ENCODE measurements at regions not wholly inside any gene's neighbourhood (a gene's known extent, or its start where the extent isn't known, plus 50 kb on each side); places are given as distances from the start of the nearest gene placed in this dataset.

DNA sequence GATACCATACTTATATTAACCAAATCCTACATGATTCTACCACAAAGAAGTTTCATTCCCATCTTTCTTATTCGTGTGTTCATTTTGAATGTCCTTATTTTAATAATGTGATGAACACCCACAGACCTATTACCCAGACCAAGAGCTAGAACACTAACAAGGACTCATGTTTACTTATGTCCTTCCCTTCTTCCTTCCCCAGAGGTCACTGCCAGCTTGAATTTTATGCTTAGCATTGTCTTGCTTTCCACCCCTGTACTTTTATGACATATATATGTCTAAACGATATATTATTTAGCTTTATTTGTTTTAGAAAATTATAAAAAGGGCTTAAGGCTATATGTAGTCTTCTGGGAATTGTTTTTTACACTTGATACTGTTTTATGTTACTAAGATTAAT is 238.6 kb downstream of the LRIG3 start:
- Histone ChIP-seq H3K9me3 (ENCODE audit: low read length) (no peaks in the 10 kb centered on the region; the same call in 1 of the 2 replicates), H3K27me3 (ENCODE audit: insufficient read depth, low read length) (no peaks in the 10 kb centered on the region)
- TF ChIP-seq EZH2 (IDR thresholded peaks at IDR 0.05; ENCODE audit: borderline replicate concordance, low read length) (no peak), CTCF (IDR thresholded peaks at IDR 0.05; ENCODE audit: low read length) (no peak)

GRCh38 chr12:58695263-58695662 is 225.0 kb downstream of the LRIG3 start:
- Histone ChIP-seq H3K4me2 (ENCODE audit: low read length) (no peak overlapping the region), H3F3A (ENCODE audit: insufficient read depth, low read length) (no peaks in the 10 kb centered on the region), H3K9me2 (ENCODE audit: low read depth, low read length) (no peaks in the 10 kb centered on the region), H4K20me1 (ENCODE audit: insufficient read depth, low read length) (no peaks in the 10 kb centered on the region), H3K9me3 (ENCODE audit: low read length) (no peaks in the 10 kb centered on the region), H3K4me1 (ENCODE audit: insufficient read depth, low read length, severe bottlenecking) (no peaks in the 10 kb centered on the region), H3K9ac (ENCODE audit: low read length) (no peak overlapping the region), H3K27me3 (ENCODE audit: insufficient read depth, low read length) (no peaks in the 10 kb centered on the region), H3K4me3 (ENCODE audit: low read depth, low read length, poor library complexity, severe bottlenecking) (no peak overlapping the region), H2AFZ (ENCODE audit: low read length) (no peak overlapping the region), H3K36me3 (ENCODE audit: insufficient read depth, low read length) (no peaks in the 10 kb centered on the region), H3K27ac (ENCODE audit: low read depth, low read length, poor library complexity, severe bottlenecking) (no peak overlapping the region), H3K79me2 (ENCODE audit: insufficient read depth, low read length) (no peaks in the 10 kb centered on the region)
- TF ChIP-seq CTCF (IDR thresholded peaks at IDR 0.05; ENCODE audit: low read length) (no peak), EZH2 (IDR thresholded peaks at IDR 0.05; ENCODE audit: borderline replicate concordance, low read length) (no peak)

More for the DNA sequence above, 238.6 kb downstream of the LRIG3 start:
- Histone ChIP-seq H3K79me2 (ENCODE audit: insufficient read depth, low read length) (no peaks in the 10 kb centered on the region), H3F3A (ENCODE audit: insufficient read depth, low read length) (no peaks in the 10 kb centered on the region), H2AFZ (ENCODE audit: low read length) (no peak overlapping the region), H3K4me3 (ENCODE audit: low read depth, low read length, poor library complexity, severe bottlenecking) (no peak overlapping the region), H3K27ac (ENCODE audit: low read depth, low read length, poor library complexity, severe bottlenecking) (no peak overlapping the region), H4K20me1 (ENCODE audit: insufficient read depth, low read length) (no peaks in the 10 kb centered on the region), H3K9ac (ENCODE audit: low read length) (no peak overlapping the region), H3K36me3 (ENCODE audit: insufficient read depth, low read length) (no peaks in the 10 kb centered on the region), H3K9me2 (ENCODE audit: low read depth, low read length) (no peaks in the 10 kb centered on the region), H3K4me2 (ENCODE audit: low read length) (no peak overlapping the region), H3K4me1 (ENCODE audit: insufficient read depth, low read length, severe bottlenecking) (no peaks in the 10 kb centered on the region)

- no peaks in the 10 kb centered on the region for H4K20me1 ChIP-seq (ENCODE audit: insufficient read depth, low read length)
- H3K4me2 ChIP-seq (ENCODE audit: low read length): no peak overlapping the region
- no peak overlapping the region for H3K4me3 ChIP-seq (ENCODE audit: low read depth, low read length, poor library complexity, severe bottlenecking)
- no peaks in the 10 kb centered on the region for H3K36me3 ChIP-seq (ENCODE audit: insufficient read depth, low read length)
- no peaks in the 10 kb centered on the region for H3K27me3 ChIP-seq (ENCODE audit: insufficient read depth, low read length)
- no peak overlapping the region for H3K27ac ChIP-seq (ENCODE audit: low read depth, low read length, poor library complexity, severe bottlenecking)
- no peaks in the 10 kb centered on the region for H3K4me1 ChIP-seq (ENCODE audit: insufficient read depth, low read length, severe bottlenecking)
- H2AFZ ChIP-seq (ENCODE audit: low read length): no peak overlapping the region
- H3K9me3 ChIP-seq (ENCODE audit: low read length): no peaks in the 10 kb centered on the region
- no peak overlapping the region for H3K9ac ChIP-seq (ENCODE audit: low read length)
- no peak for TF ChIP-seq EZH2 (IDR thresholded peaks at IDR 0.05; ENCODE audit: borderline replicate concordance, low read length)
- no peak for TF ChIP-seq CTCF (IDR thresholded peaks at IDR 0.05; ENCODE audit: low read length)
- no peaks in the 10 kb centered on the region for H3K79me2 ChIP-seq (ENCODE audit: insufficient read depth, low read length)
- H3K9me2 ChIP-seq (ENCODE audit: low read depth, low read length): no peaks in the 10 kb centered on the region
- no peaks in the 10 kb centered on the region for H3F3A ChIP-seq (ENCODE audit: insufficient read depth, low read length)
Observed at GRCh38 chr12:58701536-58701935, 218.8 kb downstream of the LRIG3 start.
